Left ventricle myocardium superior (tissue), 1 donor: ENCODE measurements at regions not wholly inside any gene's neighbourhood (a gene's known extent, or its start where the extent isn't known, plus 50 kb on each side); places are given as distances from the start of the nearest gene placed in this dataset.
A peak's percentile ranks its signal among the peaks of the same experiment; 100 is the strongest.

Experiments
- ATAC-seq: fragments of 200-7000 bp; cut with Tn5 transposase; one replicate; pipeline ENCODE4 v1.9.1; 2020; ENCODE audit warnings: mild to moderate bottlenecking, moderate library complexity
- DNase-seq: peaks from one replicate; pipeline ENCODE4 v3.0.0-alpha.2; 2020
- intact Hi-C: fragments of 100-400 bp; cut with micrococcal nuclease; formaldehyde crosslinking; loops from one replicate; pipeline ENCODE4 v1.11.0; 2022
- donor health status: DM: no; HTN: yes; CAD: no; lungs with severe emphysema.

GRCh38 chr1:9179463-9180110, 50.7 kb upstream of the GPR157 start:
- DNase-seq (no peak), ATAC-seq (no peak)
- intact Hi-C loops = no loop called here

DNA sequence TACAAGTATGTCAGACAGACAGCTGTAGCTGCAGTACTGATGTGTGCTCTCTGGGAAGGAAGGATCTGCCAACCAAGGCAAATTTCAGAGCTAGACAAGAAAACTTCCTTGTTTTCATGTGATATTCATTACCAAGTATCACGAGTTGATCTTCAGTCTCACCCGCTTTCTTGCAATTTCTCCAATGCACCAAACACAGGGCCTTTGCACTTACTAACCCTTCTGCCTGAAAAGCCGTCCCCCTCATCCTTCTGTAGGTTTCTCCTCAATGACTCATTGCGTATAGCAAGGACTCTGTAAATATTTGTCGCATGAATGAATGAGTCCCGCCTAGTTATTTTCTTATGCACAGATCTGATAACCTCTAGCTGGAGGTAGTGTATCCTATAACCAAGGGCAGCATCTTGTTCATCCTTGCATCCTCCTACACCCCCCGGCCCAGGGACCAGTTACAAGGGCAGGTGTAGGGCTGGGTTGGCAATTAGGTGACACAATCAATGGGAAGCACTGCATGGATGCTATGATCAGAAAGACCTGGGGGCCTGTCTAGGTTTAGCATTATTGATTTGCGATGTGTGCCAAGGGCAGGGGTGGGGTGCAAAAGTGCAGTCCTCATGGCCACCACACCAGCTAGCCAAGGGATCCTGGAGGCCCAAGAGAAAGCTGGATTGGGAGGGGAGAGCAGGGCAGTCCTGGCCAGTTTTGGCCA, 51.4 kb upstream of the GPR157 start:
- no peak for DNase-seq
- ATAC-seq = no peak
- intact Hi-C loops = no loop called here

DNA sequence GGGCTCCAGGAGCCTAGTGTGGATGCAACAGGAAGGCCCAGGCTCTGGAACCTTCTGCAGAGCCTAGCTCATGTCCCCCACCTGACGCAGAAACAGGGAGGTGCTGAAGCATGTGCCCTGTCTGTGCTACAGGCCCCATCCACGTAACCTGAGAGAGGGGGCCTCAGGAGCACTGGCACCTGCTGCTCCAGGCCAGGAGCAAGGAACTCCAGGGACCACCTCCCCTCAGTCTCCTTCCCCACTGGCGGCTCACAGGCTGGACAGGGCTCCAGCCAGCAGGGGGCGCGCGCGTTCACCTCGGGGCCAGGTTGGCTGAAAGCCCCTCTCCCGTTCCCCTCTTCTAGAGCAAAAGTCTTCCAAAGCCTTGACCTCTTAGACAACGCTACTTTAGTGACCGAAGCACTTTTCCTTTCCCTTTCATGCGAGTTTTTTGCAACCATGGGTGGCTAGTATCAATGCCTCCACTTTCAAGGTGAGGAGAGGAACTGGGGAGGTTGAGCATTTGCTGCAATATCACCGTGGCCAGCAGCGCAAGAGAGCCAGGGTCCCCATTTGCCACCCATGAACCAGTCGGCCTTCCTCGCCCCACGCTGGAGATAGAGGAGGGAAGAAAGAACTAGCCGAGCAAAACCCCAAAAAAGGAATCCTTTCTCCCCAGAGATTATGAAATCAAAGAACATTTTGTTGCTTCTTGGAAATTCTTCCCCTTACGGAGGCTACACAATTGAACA, 52.4 kb upstream of the GPR157 start:
- DNase-seq (peak; percentile 86), ATAC-seq (peak; percentile 74)
- intact Hi-C loops = no loop called here

DNA sequence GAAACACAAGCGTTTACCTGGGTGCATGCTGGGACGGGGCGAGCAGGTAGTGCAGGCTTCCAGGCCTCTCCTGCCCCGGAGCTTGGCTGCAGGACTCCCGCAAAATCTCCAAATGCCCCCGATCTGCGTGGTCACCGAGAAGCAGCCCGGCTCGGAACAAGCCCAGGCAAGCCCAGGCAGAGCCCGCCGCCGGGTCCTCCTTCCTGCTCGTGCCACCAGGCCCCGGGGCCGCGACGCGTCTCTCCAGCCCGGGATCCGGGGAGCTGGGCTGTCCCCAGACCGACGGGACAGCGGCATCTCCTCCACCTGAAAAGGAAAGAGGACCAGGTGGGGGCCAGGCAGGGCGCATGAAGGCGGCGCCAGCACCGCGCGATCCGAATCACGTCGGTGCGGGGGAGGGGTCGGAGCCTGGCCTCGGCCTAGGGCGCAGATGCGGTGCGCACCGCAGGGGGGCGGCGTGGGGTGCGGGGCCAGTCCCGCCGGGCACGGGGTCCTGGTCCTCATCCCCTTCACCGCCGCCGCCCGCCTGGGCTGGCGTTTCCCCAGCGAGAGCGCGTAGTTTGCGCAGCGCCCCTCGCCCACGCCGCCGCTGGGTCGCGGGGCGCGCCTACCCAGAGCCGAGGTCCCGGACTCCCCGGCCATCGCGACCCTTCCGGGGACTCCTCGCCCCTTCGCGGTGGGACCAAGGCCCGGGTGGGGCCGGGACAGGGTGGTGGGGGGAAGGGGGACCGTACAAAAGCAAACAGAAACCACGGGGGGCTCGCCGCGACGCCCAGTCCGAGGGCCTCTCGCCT, 52.4 kb upstream of the H6PD start:
- peak; percentile 67 for ATAC-seq
- DNase-seq = peak; percentile 60
- intact Hi-C loops = no loop called here

GRCh38 chr1:9182784-9183257, 51.8 kb upstream of the H6PD start:
- ATAC-seq (peak; percentile 51), DNase-seq (no peak)
- intact Hi-C loops = no loop called here

DNA sequence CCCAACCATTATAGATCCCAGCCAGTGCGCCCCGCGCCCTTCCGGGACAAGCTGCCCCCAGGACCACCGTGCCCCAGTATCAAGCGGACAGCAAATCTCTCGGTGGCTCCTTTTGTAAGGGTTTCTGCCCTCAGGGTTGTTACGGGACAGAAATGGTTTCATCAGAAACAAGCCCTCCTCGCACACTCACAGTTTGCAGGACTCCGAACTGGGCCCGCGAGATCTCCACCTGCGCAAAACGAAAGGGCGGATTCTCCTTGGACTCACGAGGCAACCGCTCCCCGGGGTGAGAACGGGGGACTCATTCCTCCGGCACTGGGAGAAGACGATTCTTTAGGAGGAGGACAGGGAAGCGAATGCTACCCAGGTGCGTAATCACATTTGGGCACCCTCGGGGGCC, 51.1 kb upstream of the H6PD start:
- ATAC-seq (no peak), DNase-seq (no peak)
- intact Hi-C loops = no loop called here

GRCh38 chr1:9183898-9184297, 50.7 kb upstream of the H6PD start:
- ATAC-seq (no peak), DNase-seq (no peak)
- intact Hi-C loops = no loop called here

DNA sequence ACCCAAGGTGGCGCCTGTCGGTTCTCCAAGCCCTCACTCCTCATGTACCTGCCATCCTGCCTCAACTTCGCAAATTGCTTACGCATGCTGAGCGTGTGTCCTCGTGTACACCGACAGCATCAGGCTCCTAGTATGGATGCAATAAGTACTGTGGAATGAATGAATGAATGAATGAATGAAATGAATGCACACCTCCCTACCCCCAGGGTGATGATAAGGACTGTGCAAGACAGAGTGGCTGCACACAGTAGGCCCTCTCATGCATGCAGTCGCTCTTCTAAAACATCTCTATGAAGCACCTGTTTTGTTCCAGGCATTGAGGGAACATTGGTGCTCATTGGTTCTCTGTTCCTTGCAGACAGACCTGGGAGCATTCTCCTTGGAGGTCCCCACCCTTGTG, 49.8 kb upstream of the H6PD start:
- intact Hi-C loops = no loop called here
- no peak for ATAC-seq
- DNase-seq = no peak
